T-helper 17 cell (primary cell): ENCODE measurements at regions not wholly inside any gene's neighbourhood (a gene's known extent, or its start where the extent isn't known, plus 50 kb on each side); places are given as distances from the start of the nearest gene placed in this dataset.

ENCODE experiments used
- ATAC-seq: fragments of 150-1000 bp; cut with Tn5 transposase; 2 replicates; pipeline ENCODE4 v1.10.0; 2021; ENCODE audit warnings: mild to moderate bottlenecking, moderate library complexity
- DNase-seq, 3 donors: peaks; one replicate each; pipeline versions ENCODE4 v3.0.0 to v3.0.0-alpha.2; 2020 to 2021
- H3K9me3 ChIP-seq: one replicate; pipeline ENCODE4 v1.7.0; 2013; ENCODE audit warnings: low read length, mild to moderate bottlenecking; ENCODE audit not compliant: control insufficient read depth, poor library complexity, severe bottlenecking
- H3K27ac Mint-ChIP-seq: one replicate; pipeline ENCODE4 v1.8.0; 2022; ENCODE audit warnings: mild to moderate bottlenecking, moderate library complexity, mixed read lengths
- H3K27me3 Mint-ChIP-seq: one replicate; pipeline ENCODE4 v1.8.0; 2022; ENCODE audit warnings: mixed read lengths
- H3K36me3 Mint-ChIP-seq: one replicate; pipeline ENCODE4 v1.8.0; 2022; ENCODE audit warnings: low read depth, mixed read lengths
- H3K4me1 Mint-ChIP-seq: one replicate; pipeline ENCODE4 v1.8.0; 2022; ENCODE audit warnings: mild to moderate bottlenecking, mixed read lengths
- H3K4me3 Mint-ChIP-seq: one replicate; pipeline ENCODE4 v1.8.0; 2022; ENCODE audit warnings: mild to moderate bottlenecking, moderate library complexity, mixed read lengths

GRCh38 chrX:10901290-10901633 is 209.9 kb upstream of the HCCS start:
- H3K36me3 Mint-ChIP-seq = no peaks in the 10 kb centered on the region
- ATAC-seq = no peak

GRCh38 chrX:10902001-10902400 is 209.1 kb upstream of the HCCS start:
- no peak overlapping the region for H3K27ac Mint-ChIP-seq
- no peak overlapping the region for H3K4me3 Mint-ChIP-seq
- DNase-seq (no peak), ATAC-seq (no peak)
- H3K36me3 Mint-ChIP-seq = no peaks in the 10 kb centered on the region
- H3K9me3 ChIP-seq = no peaks in the 10 kb centered on the region
- no peaks in the 10 kb centered on the region for H3K4me1 Mint-ChIP-seq
- no peaks in the 10 kb centered on the region for H3K27me3 Mint-ChIP-seq

More at GRCh38 chrX:10901290-10901633, 209.9 kb upstream of the HCCS start:
- DNase-seq = no peak
- no peaks in the 10 kb centered on the region for H3K9me3 ChIP-seq
- no peaks in the 10 kb centered on the region for H3K4me1 Mint-ChIP-seq
- H3K27me3 Mint-ChIP-seq = no peaks in the 10 kb centered on the region
- no peak overlapping the region for H3K4me3 Mint-ChIP-seq
- no peak overlapping the region for H3K27ac Mint-ChIP-seq

- no peaks in the 10 kb centered on the region for H3K9me3 ChIP-seq
Measured at GRCh38 chrX:10903523-10903922, 207.6 kb upstream of the HCCS start.

GRCh38 chrX:10904220-10904619 is 206.9 kb upstream of the HCCS start:
- Mint-ChIP-seq H3K4me3 (no peak overlapping the region), H3K4me1 (no peaks in the 10 kb centered on the region), H3K27ac (no peak overlapping the region), H3K36me3 (no peaks in the 10 kb centered on the region), H3K27me3 (no peaks in the 10 kb centered on the region)
- DNase-seq (no peak), ATAC-seq (no peak)
- H3K9me3 ChIP-seq = no peaks in the 10 kb centered on the region

More at GRCh38 chrX:10903523-10903922, 207.6 kb upstream of the HCCS start:
- H3K36me3 Mint-ChIP-seq = no peaks in the 10 kb centered on the region
- no peak overlapping the region for H3K4me3 Mint-ChIP-seq
- H3K27me3 Mint-ChIP-seq = no peaks in the 10 kb centered on the region
- no peak for ATAC-seq
- H3K4me1 Mint-ChIP-seq = no peaks in the 10 kb centered on the region
- H3K27ac Mint-ChIP-seq = no peak overlapping the region
- no peak for DNase-seq

- no peaks in the 10 kb centered on the region for H3K36me3 Mint-ChIP-seq
- no peaks in the 10 kb centered on the region for H3K9me3 ChIP-seq
- H3K27ac Mint-ChIP-seq = no peak overlapping the region
- ATAC-seq (no peak), DNase-seq (no peak)
- H3K4me3 Mint-ChIP-seq = no peak overlapping the region
- H3K27me3 Mint-ChIP-seq = no peaks in the 10 kb centered on the region
- no peaks in the 10 kb centered on the region for H3K4me1 Mint-ChIP-seq
Measured at GRCh38 chrX:10906866-10907265, 204.3 kb upstream of the HCCS start.

GRCh38 chrX:10922159-10922558 is 189.0 kb upstream of the HCCS start:
- DNase-seq (no peak), ATAC-seq (no peak)
- Mint-ChIP-seq H3K4me3 (no peak overlapping the region), H3K4me1 (no peaks in the 10 kb centered on the region), H3K27me3 (no peaks in the 10 kb centered on the region), H3K27ac (no peak overlapping the region), H3K36me3 (no peaks in the 10 kb centered on the region)
- no peaks in the 10 kb centered on the region for H3K9me3 ChIP-seq

- Mint-ChIP-seq H3K36me3 (no peaks in the 10 kb centered on the region), H3K27ac (no peak overlapping the region), H3K27me3 (no peaks in the 10 kb centered on the region), H3K4me3 (no peak overlapping the region), H3K4me1 (no peaks in the 10 kb centered on the region)
- H3K9me3 ChIP-seq = no peaks in the 10 kb centered on the region
- DNase-seq = no peak
- ATAC-seq = no peak
Measured at GRCh38 chrX:10922835-10923234, 188.3 kb upstream of the HCCS start.

GRCh38 chrX:10923466-10923865 is 187.7 kb upstream of the HCCS start:
- DNase-seq = no peak
- no peaks in the 10 kb centered on the region for H3K27me3 Mint-ChIP-seq
- H3K4me1 Mint-ChIP-seq = no peaks in the 10 kb centered on the region
- H3K36me3 Mint-ChIP-seq = no peaks in the 10 kb centered on the region
- no peak overlapping the region for H3K27ac Mint-ChIP-seq
- H3K4me3 Mint-ChIP-seq = no peak overlapping the region
- no peak for ATAC-seq
- H3K9me3 ChIP-seq = no peaks in the 10 kb centered on the region

GRCh38 chrX:10926404-10926803 is 184.7 kb upstream of the HCCS start:
- no peaks in the 10 kb centered on the region for H3K36me3 Mint-ChIP-seq
- DNase-seq (no peak), ATAC-seq (no peak)
- no peak overlapping the region for H3K27ac Mint-ChIP-seq
- no peaks in the 10 kb centered on the region for H3K27me3 Mint-ChIP-seq
- H3K9me3 ChIP-seq = peaks cover 3% of the 10 kb centered on the region
- H3K4me3 Mint-ChIP-seq = no peak overlapping the region
- H3K4me1 Mint-ChIP-seq = no peaks in the 10 kb centered on the region

- H3K4me3 Mint-ChIP-seq = no peak overlapping the region
- DNase-seq = no peak
- no peak for ATAC-seq
- peaks cover 3% of the 10 kb centered on the region for H3K9me3 ChIP-seq
- no peaks in the 10 kb centered on the region for H3K36me3 Mint-ChIP-seq
- no peaks in the 10 kb centered on the region for H3K27me3 Mint-ChIP-seq
- H3K4me1 Mint-ChIP-seq = no peaks in the 10 kb centered on the region
- no peak overlapping the region for H3K27ac Mint-ChIP-seq
Measured at GRCh38 chrX:10926891-10927290, 184.2 kb upstream of the HCCS start.

GRCh38 chrX:10929747-10930146 is 181.4 kb upstream of the HCCS start:
- H3K36me3 Mint-ChIP-seq = no peaks in the 10 kb centered on the region
- H3K4me1 Mint-ChIP-seq = no peaks in the 10 kb centered on the region

GRCh38 chrX:10930151-10930550 is 181.0 kb upstream of the HCCS start:
- Mint-ChIP-seq H3K36me3 (no peaks in the 10 kb centered on the region), H3K4me3 (no peak overlapping the region), H3K27me3 (no peaks in the 10 kb centered on the region), H3K27ac (no peak overlapping the region), H3K4me1 (no peaks in the 10 kb centered on the region)
- ATAC-seq (no peak), DNase-seq (no peak)
- peaks cover 3% of the 10 kb centered on the region for H3K9me3 ChIP-seq

More at GRCh38 chrX:10929747-10930146, 181.4 kb upstream of the HCCS start:
- no peak overlapping the region for H3K4me3 Mint-ChIP-seq
- no peak for DNase-seq
- ATAC-seq = no peak
- no peaks in the 10 kb centered on the region for H3K27me3 Mint-ChIP-seq
- peaks cover 3% of the 10 kb centered on the region for H3K9me3 ChIP-seq
- no peak overlapping the region for H3K27ac Mint-ChIP-seq

- H3K27ac Mint-ChIP-seq = no peak overlapping the region
- no peak for ATAC-seq
Measured at GRCh38 chrX:10931976-10932375, 179.2 kb upstream of the HCCS start.

GRCh38 chrX:10932842-10933440 is 178.2 kb upstream of the HCCS start:
- no peaks in the 10 kb centered on the region for H3K4me1 Mint-ChIP-seq
- H3K27ac Mint-ChIP-seq = no peak overlapping the region
- H3K9me3 ChIP-seq = peaks cover 3% of the 10 kb centered on the region
- H3K27me3 Mint-ChIP-seq = no peaks in the 10 kb centered on the region
- ATAC-seq (no peak), DNase-seq (no peak)
- H3K4me3 Mint-ChIP-seq = no peak overlapping the region
- H3K36me3 Mint-ChIP-seq = no peaks in the 10 kb centered on the region

More at GRCh38 chrX:10931976-10932375, 179.2 kb upstream of the HCCS start:
- Mint-ChIP-seq H3K4me3 (no peak overlapping the region), H3K27me3 (no peaks in the 10 kb centered on the region), H3K36me3 (no peaks in the 10 kb centered on the region), H3K4me1 (no peaks in the 10 kb centered on the region)
- peaks cover 3% of the 10 kb centered on the region for H3K9me3 ChIP-seq
- DNase-seq = no peak
